ENCODE measurements at regions not wholly inside any gene's neighbourhood (a gene's known extent, or its start where the extent isn't known, plus 50 kb on each side); places are given as distances from the start of the nearest gene placed in this dataset.

GRCh38 chr2:153420394-153420793, 58.2 kb downstream of the RPRM start:
- no peaks in the 10 kb centered on the region for H3K36me3 ChIP-seq (ENCODE audit: low read depth)
- DNase-seq (no peak), ATAC-seq (no peak)
- H3K4me3 ChIP-seq: no peak overlapping the region
- TF ChIP-seq, protein P1, sequence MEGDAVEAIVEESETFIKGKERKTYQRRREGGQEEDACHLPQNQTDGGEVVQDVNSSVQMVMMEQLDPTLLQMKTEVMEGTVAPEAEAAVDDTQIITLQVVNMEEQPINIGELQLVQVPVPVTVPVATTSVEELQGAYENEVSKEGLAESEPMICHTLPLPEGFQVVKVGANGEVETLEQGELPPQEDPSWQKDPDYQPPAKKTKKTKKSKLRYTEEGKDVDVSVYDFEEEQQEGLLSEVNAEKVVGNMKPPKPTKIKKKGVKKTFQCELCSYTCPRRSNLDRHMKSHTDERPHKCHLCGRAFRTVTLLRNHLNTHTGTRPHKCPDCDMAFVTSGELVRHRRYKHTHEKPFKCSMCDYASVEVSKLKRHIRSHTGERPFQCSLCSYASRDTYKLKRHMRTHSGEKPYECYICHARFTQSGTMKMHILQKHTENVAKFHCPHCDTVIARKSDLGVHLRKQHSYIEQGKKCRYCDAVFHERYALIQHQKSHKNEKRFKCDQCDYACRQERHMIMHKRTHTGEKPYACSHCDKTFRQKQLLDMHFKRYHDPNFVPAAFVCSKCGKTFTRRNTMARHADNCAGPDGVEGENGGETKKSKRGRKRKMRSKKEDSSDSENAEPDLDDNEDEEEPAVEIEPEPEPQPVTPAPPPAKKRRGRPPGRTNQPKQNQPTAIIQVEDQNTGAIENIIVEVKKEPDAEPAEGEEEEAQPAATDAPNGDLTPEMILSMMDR (IDR thresholded peaks at IDR 0.05): no peak
- no peaks in the 10 kb centered on the region for H3K9me3 ChIP-seq
- intact Hi-C loops (cut with DNase I, micrococcal nuclease): no loop called here
- H3K4me1 ChIP-seq (ENCODE audit: low read depth): no peaks in the 10 kb centered on the region

DNA sequence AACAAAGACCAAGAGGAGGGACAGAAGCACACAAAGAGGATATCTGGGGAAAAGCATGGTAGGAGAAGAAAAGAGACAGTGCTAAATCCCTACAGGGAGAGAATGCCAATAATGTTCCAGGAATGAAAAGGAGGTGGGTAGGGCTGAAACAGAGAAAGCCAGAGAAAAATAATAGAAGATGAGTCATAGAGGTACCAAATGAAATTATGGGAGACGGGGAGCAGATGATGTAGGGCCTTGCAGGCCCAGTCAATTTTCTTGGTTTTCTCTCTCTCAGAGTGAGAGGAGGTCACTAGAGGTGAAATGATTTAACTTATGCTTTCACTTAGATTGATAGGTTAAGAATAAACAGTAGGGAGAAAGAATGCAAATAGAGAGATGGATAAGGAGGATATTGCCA, 61.5 kb downstream of the RPRM start:
- no peak overlapping the region for H3K4me3 ChIP-seq
- no peaks in the 10 kb centered on the region for H3K4me1 ChIP-seq (ENCODE audit: low read depth)
- H3K36me3 ChIP-seq (ENCODE audit: low read depth): no peaks in the 10 kb centered on the region
- ATAC-seq (no peak), DNase-seq (no peak)
- H3K9me3 ChIP-seq: no peaks in the 10 kb centered on the region
- intact Hi-C loops (cut with DNase I, micrococcal nuclease): no loop called here
- TF ChIP-seq, protein P1 (IDR thresholded peaks at IDR 0.05): no peak

GRCh38 chr2:153416071-153416470, 62.5 kb downstream of the RPRM start:
- intact Hi-C loops (cut with DNase I, micrococcal nuclease): no loop called here
- TF ChIP-seq, protein P1 (IDR thresholded peaks at IDR 0.05): no peak
- Histone ChIP-seq H3K9me3 (no peaks in the 10 kb centered on the region), H3K36me3 (ENCODE audit: low read depth) (no peaks in the 10 kb centered on the region), H3K4me3 (no peak overlapping the region), H3K4me1 (ENCODE audit: low read depth) (no peaks in the 10 kb centered on the region)
- DNase-seq (no peak), ATAC-seq (no peak)

GRCh38 chr2:153408710-153409385, 69.7 kb downstream of the RPRM start:
- TF ChIP-seq, protein P1 (IDR thresholded peaks at IDR 0.05): no peak
- intact Hi-C loops (cut with DNase I, micrococcal nuclease): no loop called here
- Histone ChIP-seq H3K36me3 (ENCODE audit: low read depth) (no peaks in the 10 kb centered on the region), H3K4me1 (ENCODE audit: low read depth) (no peaks in the 10 kb centered on the region), H3K4me3 (no peak overlapping the region), H3K9me3 (no peaks in the 10 kb centered on the region)
- ATAC-seq (no peak), DNase-seq (no peak)

GRCh38 chr2:153405196-153405595, 73.4 kb downstream of the RPRM start:
- TF ChIP-seq, protein P1 (IDR thresholded peaks at IDR 0.05): no peak
- no peak for ATAC-seq
- H3K4me3 ChIP-seq: no peak overlapping the region

GRCh38 chr2:153404792-153405191, 73.8 kb downstream of the RPRM start:
- TF ChIP-seq, protein P1 (IDR thresholded peaks at IDR 0.05): no peak
- intact Hi-C loops (cut with DNase I, micrococcal nuclease): no loop called here

More at GRCh38 chr2:153405196-153405595, 73.4 kb downstream of the RPRM start:
- Histone ChIP-seq H3K4me1 (ENCODE audit: low read depth) (no peaks in the 10 kb centered on the region), H3K9me3 (no peaks in the 10 kb centered on the region), H3K36me3 (ENCODE audit: low read depth) (no peaks in the 10 kb centered on the region)
- no peak for DNase-seq
- intact Hi-C loops (cut with DNase I, micrococcal nuclease): no loop called here

More at GRCh38 chr2:153404792-153405191, 73.8 kb downstream of the RPRM start:
- H3K36me3 ChIP-seq (ENCODE audit: low read depth): no peaks in the 10 kb centered on the region
- H3K4me3 ChIP-seq: no peak overlapping the region
- no peaks in the 10 kb centered on the region for H3K4me1 ChIP-seq (ENCODE audit: low read depth)
- H3K9me3 ChIP-seq: no peaks in the 10 kb centered on the region
- no peak for ATAC-seq
- DNase-seq: no peak

All from mucosa of descending colon (tissue), 3 donors.